HG03196 (cell line): ENCODE measurements at regions not wholly inside any gene's neighbourhood (a gene's known extent, or its start where the extent isn't known, plus 50 kb on each side); places are given as distances from the start of the nearest gene placed in this dataset.
"Not testable (repeated sequence)": the region's sequence is repeated elsewhere in the genome, so short reads cannot be mapped to it uniquely, and the experiment has no call there.

Experiments
- ATAC-seq: cut with Tn5 transposase; IDR thresholded peaks from one replicate; pipeline ENCODE4 v1.9.1; 2021; ENCODE audit not compliant: unreplicated experiment

DNA sequence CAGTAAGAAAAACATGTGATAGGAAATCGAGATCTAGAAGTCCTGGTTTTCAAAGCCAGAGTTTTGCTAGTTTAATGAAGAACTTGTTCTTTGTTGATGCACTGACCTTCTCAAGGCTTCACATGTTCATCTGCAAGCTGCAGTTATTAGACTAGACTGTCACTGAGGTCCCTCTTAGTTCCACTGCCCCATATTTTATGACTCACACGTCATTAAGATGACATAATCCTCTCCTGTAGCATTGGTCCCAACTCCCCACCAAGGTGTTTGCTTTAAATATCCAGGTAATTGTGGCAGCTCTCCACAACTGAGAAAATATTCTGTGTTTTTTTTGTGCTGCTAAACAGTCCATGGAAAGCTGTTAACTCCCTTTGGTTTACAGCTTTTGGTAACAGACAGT lies 149.7 kb downstream of the MREG start:
- ATAC-seq: no peak

DNA sequence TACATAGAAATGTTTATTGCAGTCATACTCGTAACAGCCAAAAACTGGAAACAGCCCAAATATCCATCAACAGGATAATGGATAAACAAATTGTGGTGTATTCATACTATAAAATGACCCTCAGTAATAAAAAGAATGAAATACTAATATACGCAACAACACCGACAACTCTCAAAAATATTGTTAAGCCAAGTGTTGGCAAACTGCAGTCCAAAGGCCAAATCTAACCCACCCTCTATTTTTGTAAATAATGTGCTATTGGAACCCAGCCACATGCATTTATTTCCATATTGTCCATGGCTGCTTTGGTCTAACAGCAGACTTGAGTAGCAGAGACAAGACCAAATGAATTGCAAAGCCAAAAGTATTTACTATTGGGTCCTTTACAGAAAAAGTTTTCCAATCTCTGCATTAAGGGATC lies 151.0 kb downstream of the MREG start:
- no peak for ATAC-seq

DNA sequence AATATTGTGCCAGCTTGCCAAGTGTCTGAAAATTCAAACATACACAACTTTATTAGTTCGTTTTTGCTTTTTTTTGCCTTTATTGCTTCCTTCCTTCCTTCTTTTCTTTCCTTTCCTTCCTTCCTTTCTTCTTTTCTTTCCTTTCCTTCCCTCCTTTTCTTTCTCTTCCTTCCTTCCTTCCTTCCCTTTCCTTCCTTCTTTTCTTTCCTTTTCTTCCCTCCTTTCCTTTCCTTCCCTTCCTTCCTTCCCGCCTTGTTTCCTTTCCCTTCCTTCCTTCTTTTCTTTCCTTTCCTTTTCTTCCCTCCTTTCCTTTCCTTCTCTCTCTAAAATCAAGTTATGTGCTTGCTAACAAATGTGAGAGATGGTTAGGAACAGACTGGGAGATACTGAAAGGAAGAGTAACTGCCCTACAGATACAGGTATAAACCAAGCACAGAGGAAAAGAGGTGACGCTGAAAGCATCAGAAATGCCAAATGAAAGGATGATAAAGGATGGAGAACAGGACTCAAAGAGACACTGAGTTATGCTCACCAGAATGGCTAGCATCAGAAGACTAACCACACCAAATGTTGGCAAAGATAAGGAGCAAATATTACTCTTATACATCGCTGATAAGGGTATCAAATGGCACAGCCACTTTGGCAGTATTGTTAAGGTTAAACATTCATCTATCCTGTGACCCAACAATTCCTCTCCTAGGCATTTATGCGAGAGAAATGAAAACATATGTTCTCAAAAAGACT lies 151.6 kb downstream of the MREG start:
- ATAC-seq: no peak

DNA sequence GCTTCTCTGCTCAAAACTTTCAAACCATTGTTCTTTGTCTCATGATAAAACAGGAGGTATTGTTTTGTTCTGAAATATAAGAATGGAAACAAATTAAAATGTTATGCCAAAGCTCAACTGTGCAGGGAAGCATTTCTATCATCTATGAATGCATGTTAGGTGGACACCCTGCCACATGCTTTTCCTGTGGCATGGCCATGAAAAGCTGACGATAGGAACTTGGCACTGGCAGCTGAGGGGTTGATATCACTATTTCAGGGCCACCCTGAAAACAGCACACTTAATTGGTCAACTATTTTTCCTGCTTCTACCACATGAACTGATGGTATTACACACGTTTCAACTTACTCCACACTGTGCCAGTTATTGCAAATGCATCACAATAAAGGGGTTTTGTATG lies 157.3 kb downstream of the MREG start:
- ATAC-seq: no peak

DNA sequence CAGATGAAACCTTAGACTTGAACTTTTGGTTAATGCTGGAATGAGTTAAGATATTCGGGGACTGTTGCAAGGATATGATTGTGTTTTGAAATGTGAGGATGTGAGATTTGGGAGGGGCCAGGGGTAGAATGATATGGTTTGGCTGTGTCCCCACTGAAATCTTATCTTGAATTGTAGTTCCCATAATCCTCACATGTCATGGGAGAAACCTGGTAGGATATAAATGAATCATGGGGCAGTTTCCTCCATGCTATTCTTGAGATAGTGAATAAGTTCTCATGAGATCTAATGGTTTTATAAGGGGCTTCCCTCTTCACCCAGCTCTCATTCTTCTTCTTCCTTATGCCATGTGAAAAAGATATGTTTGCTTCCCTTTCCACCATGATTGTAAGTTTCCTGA lies 158.0 kb downstream of the MREG start:
- not testable (repeated sequence) for ATAC-seq

DNA sequence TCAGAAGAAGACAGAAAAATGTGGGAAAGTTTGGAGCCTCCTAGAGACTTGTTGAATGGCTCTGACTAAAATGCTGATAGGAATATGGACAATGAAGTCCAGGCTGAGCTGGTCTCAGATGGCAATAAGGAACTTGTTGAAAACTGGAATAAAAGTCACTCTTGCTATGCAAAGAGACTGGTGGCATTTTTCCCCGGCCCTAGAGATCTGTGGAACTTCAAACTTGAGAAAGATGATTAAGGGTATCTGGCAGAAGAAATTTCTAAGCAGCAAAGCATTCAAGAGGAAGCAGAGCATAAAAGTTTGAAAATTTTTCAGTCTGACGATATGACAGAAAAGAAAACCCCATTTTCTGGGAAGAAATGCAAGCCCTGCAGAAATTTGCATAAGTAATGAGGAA lies 159.3 kb downstream of the MREG start:
- no peak for ATAC-seq

DNA sequence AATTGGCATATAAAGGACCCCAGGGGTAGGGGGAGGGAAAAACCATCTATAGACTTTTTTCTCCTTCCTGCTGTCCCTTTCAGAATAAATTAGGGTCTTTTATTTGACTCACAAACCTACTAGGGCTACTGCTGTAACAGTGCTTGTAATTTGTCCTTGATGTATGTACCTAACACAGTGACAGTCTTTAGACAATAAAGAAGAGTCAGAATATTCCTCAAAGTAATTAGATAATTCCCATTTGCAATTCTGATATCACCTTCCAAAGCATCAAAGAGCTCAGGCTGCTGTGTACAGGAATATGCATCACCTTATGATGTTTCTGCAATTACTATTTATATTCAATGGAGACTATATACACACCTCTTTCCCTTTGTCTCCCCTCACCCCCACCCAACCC lies 161.7 kb downstream of the MREG start:
- no peak for ATAC-seq

DNA sequence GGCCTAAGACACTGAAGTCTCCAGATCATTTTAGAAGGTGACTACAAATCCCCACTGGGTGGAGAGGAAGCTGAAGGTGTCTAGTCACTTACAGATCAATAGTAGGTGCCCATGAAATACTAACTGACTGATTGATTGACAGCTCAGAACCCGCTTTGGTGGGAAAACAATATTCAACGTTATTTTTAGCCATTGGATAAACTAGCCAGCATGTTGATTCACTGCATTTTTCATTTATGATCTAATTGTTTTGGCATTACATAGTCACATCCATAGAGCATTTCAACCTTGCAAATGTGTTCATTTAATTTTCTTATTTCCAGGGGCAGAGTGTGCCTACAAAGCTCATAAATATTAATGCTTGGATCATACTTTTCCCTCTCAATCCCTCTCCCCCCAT lies 162.3 kb downstream of the MREG start:
- no peak for ATAC-seq

DNA sequence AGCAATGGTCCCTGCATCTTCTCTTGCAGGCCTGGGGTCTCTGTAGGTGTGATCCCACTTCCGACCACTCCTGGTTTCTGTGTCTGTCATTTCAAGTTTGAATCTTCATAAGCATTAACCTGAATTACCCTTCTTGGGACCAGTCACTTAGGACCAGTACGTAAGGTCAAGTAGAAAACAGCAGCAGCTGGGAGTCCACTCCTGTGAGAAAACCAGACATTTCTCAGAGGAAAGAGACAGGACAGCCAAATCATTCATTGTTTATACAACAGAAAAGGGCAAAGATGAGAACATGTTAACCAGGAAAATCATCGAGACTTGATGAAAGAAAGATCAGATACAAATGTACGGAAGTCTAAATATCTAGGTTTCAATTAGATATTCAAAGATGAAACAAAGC lies 163.0 kb downstream of the MREG start:
- ATAC-seq: no peak

DNA sequence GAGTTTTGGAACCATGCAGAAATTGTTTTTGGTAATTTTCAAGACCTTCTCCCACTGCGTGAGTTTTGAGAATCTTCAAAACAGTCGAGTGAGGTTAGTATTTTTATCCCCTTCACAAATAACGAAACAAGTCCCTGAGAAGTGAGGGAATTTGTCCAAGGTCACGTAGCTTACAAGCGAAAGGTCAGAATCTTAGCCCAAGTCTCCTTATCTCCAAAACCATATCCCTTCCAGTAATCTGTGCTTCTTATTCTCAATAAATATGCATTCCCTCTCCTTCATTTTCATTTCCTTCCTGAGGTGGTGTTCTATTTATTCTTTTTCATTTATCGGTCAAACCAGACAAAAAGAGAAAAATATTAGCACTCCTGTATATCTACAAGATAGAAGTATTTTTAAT lies 163.6 kb downstream of the MREG start:
- ATAC-seq: no peak

DNA sequence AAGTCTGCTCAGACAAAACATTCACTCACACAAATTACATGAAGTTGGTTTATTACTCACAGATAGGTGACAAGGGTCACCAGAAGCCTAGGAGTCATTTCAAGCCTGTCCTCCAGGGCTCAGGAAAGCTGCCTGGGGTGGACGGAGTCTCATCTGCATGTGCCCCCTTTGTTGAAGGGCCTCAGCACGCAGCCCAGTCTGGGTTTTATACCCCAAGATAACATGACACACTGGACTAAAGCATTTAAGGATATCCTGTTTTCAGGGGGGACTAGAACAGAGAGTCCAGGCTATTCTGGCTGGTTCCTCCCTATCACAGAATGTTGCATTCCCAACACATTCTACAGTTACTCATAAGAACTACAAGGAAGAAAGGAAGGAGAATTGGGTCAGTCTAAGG lies 164.7 kb downstream of the MREG start:
- ATAC-seq: no peak

DNA sequence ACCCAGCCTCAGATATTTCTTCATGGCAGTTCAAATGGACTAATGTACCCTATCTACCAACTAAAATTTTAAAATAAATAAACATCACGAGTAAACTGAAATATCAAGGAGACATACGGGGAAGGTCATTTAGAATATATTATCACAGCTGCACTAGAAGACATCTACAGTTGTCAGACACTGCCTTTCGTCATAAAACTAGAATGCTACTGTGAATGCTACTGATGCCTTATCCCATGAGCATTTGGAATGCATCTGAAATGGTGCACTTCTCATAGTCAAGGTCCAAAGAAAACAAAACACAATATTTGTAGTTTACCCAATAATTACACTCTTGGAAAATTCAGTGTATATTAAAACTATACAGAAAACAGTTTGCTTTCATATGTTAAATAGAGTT lies 165.2 kb downstream of the MREG start:
- no peak for ATAC-seq

DNA sequence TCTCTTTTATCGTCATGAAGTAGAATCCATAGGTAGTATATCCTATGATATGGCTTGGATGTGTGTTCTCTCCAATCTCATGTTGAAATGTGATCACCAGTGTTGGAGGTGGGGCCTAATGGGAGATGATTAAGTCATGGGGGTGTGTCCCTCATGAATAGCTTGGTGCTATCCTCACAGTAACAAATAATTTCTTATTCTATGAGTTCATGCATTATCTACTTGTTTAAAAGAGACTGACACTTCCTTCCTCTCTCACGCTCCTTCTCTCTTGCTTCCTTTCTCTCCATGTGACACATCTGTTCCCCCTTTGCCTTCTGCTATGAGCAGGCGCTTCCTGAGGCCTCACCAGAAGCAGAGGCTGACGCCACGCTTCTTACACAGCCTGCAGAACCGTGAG lies 165.6 kb downstream of the MREG start:
- no peak for ATAC-seq

DNA sequence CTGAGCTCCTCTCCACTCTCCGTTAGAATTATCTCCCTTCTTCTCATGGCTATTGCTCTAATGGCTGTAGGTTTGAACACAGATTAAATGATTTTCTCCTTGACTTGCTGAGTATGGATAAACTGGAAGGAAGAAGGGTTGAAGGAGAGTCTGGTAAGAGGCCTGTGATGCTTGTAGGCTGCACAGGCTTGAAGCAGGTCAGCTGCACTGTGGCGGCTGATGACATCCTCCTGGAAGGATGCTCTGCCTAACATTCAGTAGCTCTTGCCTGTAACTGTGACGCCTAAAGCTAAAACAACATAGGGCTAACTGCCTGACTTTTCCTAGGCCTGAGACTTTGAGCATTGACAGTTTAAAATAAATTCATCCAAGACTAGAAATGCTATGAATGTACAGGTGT lies 166.3 kb downstream of the MREG start:
- no peak for ATAC-seq

DNA sequence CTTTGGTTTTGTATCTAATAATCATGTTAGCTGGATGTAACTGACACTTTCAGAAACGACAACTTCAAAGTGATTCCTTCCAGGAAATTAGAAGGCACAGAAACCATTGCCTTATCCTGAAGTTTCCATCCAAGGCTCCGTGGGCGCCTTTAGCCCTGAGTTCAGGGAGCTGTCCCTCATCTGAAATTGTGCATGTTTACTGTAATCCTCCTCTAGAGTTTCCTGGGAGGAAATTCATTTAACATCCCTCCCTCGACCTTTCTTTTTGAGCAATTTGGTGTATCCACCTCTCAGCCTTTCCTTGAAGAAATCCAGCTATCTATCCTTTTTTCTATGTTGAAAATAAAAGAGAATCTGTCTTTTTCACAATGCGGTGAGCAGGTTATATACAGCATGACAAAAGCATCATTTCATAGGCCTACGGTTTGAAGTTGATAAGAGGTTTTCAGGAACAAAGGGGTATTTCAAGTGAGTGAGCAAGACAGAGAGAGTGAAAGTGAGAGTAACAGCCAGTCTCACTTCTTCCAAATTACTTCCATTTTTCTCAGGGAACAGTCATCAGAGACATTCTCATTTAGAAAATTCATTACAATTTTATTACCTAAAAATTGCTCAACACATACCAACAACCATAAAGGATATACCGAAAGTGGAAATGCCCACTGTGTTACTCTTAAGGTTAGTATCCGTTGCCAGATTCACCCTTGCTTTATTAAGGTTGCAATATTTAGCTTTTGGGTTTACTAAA lies 167.3 kb downstream of the MREG start:
- peak; percentile 71 for ATAC-seq

DNA sequence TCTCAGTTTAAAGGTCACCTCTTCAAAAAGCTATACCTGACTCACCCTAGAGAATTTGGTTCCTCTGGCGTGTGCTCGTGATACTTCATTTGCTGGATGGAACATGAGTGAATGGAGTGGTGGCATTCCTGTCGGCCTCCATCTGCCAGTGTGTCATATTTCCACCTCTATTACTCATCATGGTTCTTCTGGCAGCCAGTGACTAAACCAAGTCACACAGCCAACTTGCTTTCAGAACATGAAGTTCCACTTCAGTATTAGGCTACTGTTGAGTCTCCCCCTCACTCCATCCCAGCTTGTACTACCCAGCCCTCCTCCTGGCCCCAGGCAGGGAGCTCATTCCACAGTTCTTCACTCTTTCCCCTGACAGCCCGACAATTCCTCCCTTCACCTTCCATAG lies 169.8 kb downstream of the MREG start:
- no peak for ATAC-seq

DNA sequence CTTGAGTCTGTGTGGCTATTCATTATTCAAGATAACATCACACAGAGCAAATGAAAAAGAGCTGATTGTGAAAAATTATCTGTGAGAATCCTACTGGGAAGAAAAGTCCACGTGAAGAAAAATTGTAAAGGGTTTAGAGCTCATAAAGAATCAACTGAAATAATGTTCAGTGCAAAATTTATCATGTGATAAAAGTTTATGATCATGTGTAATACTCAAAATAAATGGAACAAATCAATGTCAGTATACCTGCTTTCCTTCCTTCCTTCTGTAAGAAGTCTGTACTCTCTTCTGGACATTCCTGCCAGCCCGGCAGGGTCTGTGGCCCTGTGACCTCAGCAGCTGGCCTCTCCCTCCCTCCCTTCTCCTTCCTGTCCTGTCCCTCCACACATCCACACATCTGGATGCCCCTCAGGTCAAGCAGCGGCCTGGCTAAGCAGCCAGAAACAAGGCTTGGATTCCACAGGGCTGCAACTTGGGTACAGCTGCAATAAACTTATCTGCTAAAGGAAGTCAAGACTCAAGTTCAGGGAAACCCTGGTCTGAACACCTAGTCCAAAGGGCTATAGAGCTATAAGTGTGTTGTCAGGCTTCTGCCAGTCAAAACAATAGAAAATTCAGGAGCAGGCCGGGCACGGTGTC lies 172.1 kb downstream of the MREG start:
- ATAC-seq: no peak

DNA sequence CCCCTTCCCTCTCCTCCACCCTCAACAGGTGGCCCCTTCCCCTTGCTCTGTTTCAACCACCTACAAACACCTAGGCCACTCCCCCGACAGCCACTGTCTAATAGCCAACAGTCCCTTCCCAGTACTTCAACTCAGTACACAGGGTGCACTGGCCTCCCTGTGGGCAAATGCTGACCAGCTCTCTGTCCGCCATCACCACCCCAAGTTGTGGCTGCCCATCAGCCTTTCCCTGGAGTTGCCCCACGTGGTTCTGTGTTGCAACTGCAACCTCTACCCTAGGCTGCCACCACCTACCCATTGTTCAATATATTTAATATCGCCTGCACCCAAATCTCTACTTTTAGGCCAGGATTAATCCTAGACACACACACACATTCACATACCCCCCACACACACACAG lies 173.5 kb downstream of the MREG start:
- no peak for ATAC-seq

DNA sequence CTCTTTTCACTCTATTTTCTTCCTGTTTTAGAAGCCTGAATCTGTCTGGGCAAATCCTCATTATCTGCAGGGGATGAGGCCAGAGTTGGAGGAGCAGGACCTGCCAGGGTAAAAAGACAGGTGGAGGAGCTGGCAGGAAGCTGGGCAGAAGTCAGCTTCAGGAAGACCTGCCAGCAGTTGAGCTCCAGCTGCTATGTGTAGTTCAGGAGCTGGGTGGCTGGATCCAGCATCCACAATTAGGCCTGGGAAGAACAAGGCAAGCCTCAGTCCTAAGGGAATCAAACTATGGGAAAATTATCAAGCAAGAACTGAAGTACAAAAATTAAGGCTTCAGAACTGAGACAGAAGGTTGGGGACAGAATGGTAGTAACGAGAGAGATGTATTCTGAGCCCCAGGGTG lies 174.0 kb downstream of the MREG start:
- ATAC-seq: no peak

DNA sequence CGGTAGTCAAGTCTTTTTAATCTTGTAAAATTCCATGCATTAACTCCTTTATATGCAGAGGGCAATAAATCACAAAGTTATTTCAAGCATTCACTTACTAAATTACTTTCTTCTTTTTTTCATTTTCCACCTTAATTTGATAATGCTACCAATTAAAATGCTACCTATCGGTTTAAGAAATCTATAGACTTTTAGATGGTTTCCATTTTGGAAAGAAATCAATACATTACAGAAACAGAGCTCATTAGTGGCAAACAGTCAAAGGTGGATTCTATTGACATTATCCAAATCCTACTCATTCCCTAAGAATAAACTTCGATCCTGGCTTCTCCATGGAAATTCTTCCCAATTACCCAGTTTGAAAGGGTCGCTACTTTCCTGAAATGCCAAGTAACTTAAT lies 176.5 kb downstream of the MREG start:
- ATAC-seq: no peak

DNA sequence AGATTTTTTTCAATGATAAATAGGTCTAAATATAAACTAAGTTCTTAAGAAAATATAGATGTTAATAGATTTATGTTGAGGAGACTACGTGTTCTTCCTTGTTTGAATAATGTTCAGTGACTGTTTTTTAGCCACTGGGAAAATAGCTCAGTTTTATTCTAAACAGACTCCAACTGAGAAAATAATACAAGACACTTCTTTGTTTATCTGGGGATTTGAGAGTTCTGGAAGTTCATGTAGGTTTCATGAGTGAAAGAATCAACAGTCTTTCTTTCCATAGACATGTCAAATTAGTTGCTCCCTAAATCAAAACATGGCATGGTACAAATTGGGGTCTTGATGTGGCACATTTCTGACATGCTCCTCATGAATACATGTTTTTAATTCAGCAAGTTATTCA lies 177.7 kb downstream of the MREG start:
- no peak for ATAC-seq

DNA sequence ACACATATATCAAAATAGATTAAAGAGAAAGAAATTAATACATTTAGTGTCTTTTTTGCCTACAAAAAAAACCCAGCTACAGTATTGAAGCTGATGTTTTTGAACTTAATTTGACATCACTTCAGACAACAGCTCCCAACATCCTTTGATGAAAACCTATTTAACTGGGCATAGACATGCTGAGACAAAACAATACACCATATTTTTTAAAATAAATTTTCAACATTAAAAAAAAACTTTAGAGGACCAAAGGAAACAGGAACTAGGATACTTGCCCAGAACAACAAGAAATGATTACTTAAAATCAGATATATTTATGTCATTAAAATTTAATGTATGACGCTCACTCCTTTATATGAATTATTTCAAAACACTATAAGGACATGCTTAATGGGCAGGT lies 178.1 kb downstream of the MREG start:
- ATAC-seq: no peak
